ENCODE measurements at regions not wholly inside any gene's neighbourhood (a gene's known extent, or its start where the extent isn't known, plus 50 kb on each side); places are given as distances from the start of the nearest gene placed in this dataset.

DNA sequence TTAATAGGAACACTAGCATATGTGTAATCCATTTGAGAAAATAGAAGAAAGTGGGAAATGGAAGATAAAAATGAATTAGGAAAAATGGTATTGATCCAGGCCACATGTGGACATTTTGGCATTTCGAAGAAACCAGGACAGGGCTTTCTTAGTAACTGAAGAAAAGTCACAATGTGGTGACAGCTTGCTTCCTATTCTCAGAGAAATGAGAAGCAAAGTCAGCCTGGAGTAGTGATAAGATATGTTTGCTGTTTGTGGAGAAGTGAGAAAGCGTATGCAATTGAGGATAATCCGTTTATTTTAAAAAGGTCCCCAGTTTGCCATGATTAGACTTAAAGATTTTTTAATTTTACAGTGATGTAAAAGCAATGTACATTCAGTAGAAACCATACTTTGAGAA lies 127.9 kb downstream of the SLITRK6 start (continued):
- no peak for TF ChIP-seq NFYA (IDR thresholded peaks at IDR 0.05; ENCODE audit: borderline replicate concordance, low read depth, low read length)

DNA sequence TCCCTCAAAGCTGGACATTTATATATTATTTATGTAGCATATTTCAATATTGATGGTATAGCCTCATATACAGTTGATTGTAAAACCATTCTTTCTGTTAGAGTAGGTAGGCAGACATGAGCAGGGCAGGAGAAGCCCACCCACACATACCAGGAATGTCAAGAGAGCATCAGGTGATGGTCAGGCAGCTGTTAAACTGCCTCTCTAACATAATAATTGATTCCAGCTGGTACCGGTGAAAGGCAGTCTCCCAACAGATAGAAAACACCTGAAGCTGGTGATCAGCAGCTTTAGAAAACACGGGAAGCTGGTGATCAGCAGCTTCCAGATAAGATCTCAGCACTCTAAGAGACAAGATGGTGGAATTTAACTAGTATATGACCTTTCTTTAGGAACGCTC lies 132.9 kb downstream of the SLITRK6 start:
- ChIA-PET CTCF (no interaction called here), SMC1A (ENCODE audit: uncharacterized antibody, unreplicated experiment) (interaction anchor here (0.9 to 3.2 kb wide), 3 partner anchors 9 to 23 kb away, joined by 3 to 11 read pairs (median 4); no protein-coding TSS in a partner anchor), POLR2A (interaction anchor here (1.4 kb wide), 1 partner anchor 19 kb away, joined by 3 read pairs; no protein-coding TSS in a partner anchor), RAD21 (ENCODE audit: unreplicated experiment) (interaction anchor here (0.9 to 1.0 kb wide), 2 partner anchors 11 to 19 kb away, joined by 3 read pairs; no protein-coding TSS in a partner anchor)
- no peak for ATAC-seq
- no peaks in the 10 kb centered on the region for H3K36me3 ChIP-seq (ENCODE audit: control insufficient read depth in 2 of 2, insufficient read depth in 2 of 2, low read length in 1 of 2)
- intact Hi-C loops (cut with micrococcal nuclease; ENCODE audit: unreplicated experiment) (no loop called here), in situ Hi-C loops (cut with MboI) (no loop called here)
- no peak overlapping the region for H3K27ac ChIP-seq (ENCODE audit: control insufficient read depth, insufficient read depth)
- TF ChIP-seq ZNF622 (IDR thresholded peaks at IDR 0.05): no peak
- TF ChIP-seq RELA (IDR thresholded peaks at IDR 0.05; ENCODE audit: borderline replicate concordance, partially characterized antibody): no peak
- no peaks in the 10 kb centered on the region for H4K20me1 ChIP-seq (ENCODE audit: control insufficient read depth, insufficient read depth)
- no peak overlapping the region for H3K9ac ChIP-seq (ENCODE audit: control insufficient read depth, insufficient read depth, low read length)
- H3K4me3 ChIP-seq: no peak overlapping the region
- BruUV-seq (replicated peaks): no TSS peak
- no peaks in the 10 kb centered on the region for H3K27me3 ChIP-seq (replicated peaks in 1 of 2; ENCODE audit: control insufficient read depth in 2 of 2, insufficient read depth in 2 of 2, low read length in 1 of 2)
- H3K9me3 ChIP-seq (replicated peaks; ENCODE audit: control insufficient read depth, insufficient read depth, low read length): no peaks in the 10 kb centered on the region
- H2AFZ ChIP-seq (ENCODE audit: control insufficient read depth, low read depth, low read length): no peak overlapping the region
- DNase-seq (ENCODE audit: low read depth, low spot score): no peak
- no peak overlapping the region for H3K4me2 ChIP-seq (ENCODE audit: control insufficient read depth, insufficient read depth)
- no peaks in the 10 kb centered on the region for H3K4me1 ChIP-seq (ENCODE audit: control insufficient read depth, insufficient read depth, low read length)
- FAIRE-seq: no peak
- WGBS (ENCODE audit: insufficient coverage, insufficient replicate concordance, low lambda C conversion rate, missing lambda C conversion rate): 47% methylated on average over 3 of the region's 3 CpGs
- H3K79me2 ChIP-seq (ENCODE audit: control insufficient read depth, insufficient read depth, low read length): no peaks in the 10 kb centered on the region

DNA sequence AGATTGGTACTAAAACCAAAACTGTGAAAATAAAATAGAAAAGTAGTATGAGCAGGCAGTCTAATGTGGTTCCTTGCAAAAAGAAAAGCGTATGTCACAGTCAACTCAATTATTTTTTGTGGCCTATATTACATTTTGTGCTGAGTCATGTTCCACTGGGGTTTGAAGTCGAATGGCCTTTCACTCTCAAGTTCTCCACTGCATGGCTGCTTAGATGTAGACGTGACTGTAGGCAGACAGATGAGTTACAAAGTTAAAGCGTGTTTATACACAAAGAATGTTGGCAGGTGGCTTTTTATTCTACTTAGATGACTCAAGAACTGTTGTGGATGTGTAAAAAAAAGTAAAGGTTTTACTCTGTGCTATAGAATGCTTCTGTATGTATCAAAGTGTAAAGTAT lies 133.9 kb downstream of the SLITRK6 start:
- Histone ChIP-seq H2AFZ (ENCODE audit: control insufficient read depth, low read depth, low read length) (no peak overlapping the region), H3K79me2 (ENCODE audit: control insufficient read depth, insufficient read depth, low read length) (no peaks in the 10 kb centered on the region), H3K4me3 (no peak overlapping the region), H3K9ac (ENCODE audit: control insufficient read depth, insufficient read depth, low read length) (no peak overlapping the region), H3K9me3 (replicated peaks; ENCODE audit: control insufficient read depth, insufficient read depth, low read length) (no peaks in the 10 kb centered on the region), H3K27ac (ENCODE audit: control insufficient read depth, insufficient read depth) (no peak overlapping the region), H4K20me1 (ENCODE audit: control insufficient read depth, insufficient read depth) (no peaks in the 10 kb centered on the region), H3K4me1 (ENCODE audit: control insufficient read depth, insufficient read depth, low read length) (no peaks in the 10 kb centered on the region), H3K36me3 (ENCODE audit: control insufficient read depth in 2 of 2, insufficient read depth in 2 of 2, low read length in 1 of 2) (no peaks in the 10 kb centered on the region), H3K27me3 (replicated peaks in 1 of 2; ENCODE audit: control insufficient read depth in 2 of 2, insufficient read depth in 2 of 2, low read length in 1 of 2) (no peaks in the 10 kb centered on the region), H3K4me2 (ENCODE audit: control insufficient read depth, insufficient read depth) (no peak overlapping the region)
- WGBS (ENCODE audit: insufficient coverage, insufficient replicate concordance, low lambda C conversion rate, missing lambda C conversion rate): 10% methylated on average over 4 of the region's 4 CpGs
- ChIA-PET RAD21 (ENCODE audit: unreplicated experiment) (interaction anchor here (1.2 kb wide), 1 partner anchor 14 kb away, joined by 6 read pairs; no protein-coding TSS in a partner anchor), POLR2A (interaction anchor here (1.6 kb wide), 1 partner anchor 14 kb away, joined by 3 read pairs; no protein-coding TSS in a partner anchor), CTCF (no interaction called here), SMC1A (ENCODE audit: uncharacterized antibody, unreplicated experiment) (interaction anchor here (1.1 to 5.7 kb wide), 3 partner anchors 9 to 13 kb away, joined by 3 to 37 read pairs (median 6); no protein-coding TSS in a partner anchor)
- DNase-seq (ENCODE audit: low read depth, low spot score) (no peak), ATAC-seq (peak; percentile 57), FAIRE-seq (no peak)
- in situ Hi-C loops (cut with MboI): no loop called here
- intact Hi-C loops (cut with micrococcal nuclease; ENCODE audit: unreplicated experiment): no loop called here
- BruUV-seq (replicated peaks): no TSS peak
- TF ChIP-seq, protein P1, sequence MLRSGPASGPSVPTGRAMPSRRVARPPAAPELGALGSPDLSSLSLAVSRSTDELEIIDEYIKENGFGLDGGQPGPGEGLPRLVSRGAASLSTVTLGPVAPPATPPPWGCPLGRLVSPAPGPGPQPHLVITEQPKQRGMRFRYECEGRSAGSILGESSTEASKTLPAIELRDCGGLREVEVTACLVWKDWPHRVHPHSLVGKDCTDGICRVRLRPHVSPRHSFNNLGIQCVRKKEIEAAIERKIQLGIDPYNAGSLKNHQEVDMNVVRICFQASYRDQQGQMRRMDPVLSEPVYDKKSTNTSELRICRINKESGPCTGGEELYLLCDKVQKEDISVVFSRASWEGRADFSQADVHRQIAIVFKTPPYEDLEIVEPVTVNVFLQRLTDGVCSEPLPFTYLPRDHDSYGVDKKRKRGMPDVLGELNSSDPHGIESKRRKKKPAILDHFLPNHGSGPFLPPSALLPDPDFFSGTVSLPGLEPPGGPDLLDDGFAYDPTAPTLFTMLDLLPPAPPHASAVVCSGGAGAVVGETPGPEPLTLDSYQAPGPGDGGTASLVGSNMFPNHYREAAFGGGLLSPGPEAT (IDR thresholded peaks at IDR 0.05; ENCODE audit: low read depth): peak; percentile 37; the same call in 1 of the 2 replicates
- TF ChIP-seq ATF7 (IDR thresholded peaks at IDR 0.05; ENCODE audit: low read depth) (peak; percentile 71), IKZF2 (IDR thresholded peaks at IDR 0.05) (peak in 1 of 2 experiments; percentile 9; a peak in 1 of 4 replicates), RAD51 (IDR thresholded peaks at IDR 0.05) (0 out of 2 replicates have a peak, but pooled peaks have one; percentile 11), NR2F1 (conservative IDR thresholded peaks at IDR 0.05) (peak; percentile 56), BACH1 (IDR thresholded peaks at IDR 0.05; ENCODE audit: borderline replicate concordance) (peak; percentile 100), ZNF274 (IDR thresholded peaks at IDR 0.05; ENCODE audit: insufficient read depth, insufficient read length) (no peak)
- TF ChIP-seq, protein P2, sequence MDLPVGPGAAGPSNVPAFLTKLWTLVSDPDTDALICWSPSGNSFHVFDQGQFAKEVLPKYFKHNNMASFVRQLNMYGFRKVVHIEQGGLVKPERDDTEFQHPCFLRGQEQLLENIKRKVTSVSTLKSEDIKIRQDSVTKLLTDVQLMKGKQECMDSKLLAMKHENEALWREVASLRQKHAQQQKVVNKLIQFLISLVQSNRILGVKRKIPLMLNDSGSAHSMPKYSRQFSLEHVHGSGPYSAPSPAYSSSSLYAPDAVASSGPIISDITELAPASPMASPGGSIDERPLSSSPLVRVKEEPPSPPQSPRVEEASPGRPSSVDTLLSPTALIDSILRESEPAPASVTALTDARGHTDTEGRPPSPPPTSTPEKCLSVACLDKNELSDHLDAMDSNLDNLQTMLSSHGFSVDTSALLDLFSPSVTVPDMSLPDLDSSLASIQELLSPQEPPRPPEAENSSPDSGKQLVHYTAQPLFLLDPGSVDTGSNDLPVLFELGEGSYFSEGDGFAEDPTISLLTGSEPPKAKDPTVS (IDR thresholded peaks at IDR 0.05; ENCODE audit: low read depth, low read length): no peak
